ENCODE measurements at regions not wholly inside any gene's neighbourhood (a gene's known extent, or its start where the extent isn't known, plus 50 kb on each side); places are given as distances from the start of the nearest gene placed in this dataset.

GRCh38 chr2:40877734-40878288 lies 425.9 kb upstream of the SLC8A1 start:
- ChIA-PET POLR2A (no interaction called here), CTCF (no interaction called here)
- TF ChIP-seq ZNF302 (CRISPR knock-in tag; IDR thresholded peaks at IDR 0.05) (no peak), CBX2 (IDR thresholded peaks at IDR 0.05; ENCODE audit: borderline replicate concordance, low read depth) (no peak), HDAC2 (IDR thresholded peaks at IDR 0.05) (no peak), HOXB5 (CRISPR knock-in tag; IDR thresholded peaks at IDR 0.05) (no peak), HES2 (IDR thresholded peaks at IDR 0.05) (no peak), MAZ (IDR thresholded peaks at IDR 0.05; ENCODE audit: borderline replicate concordance, low read depth, low read length) (no peak), NFE2L2 (conservative IDR thresholded peaks at IDR 0.05; ENCODE audit: low read length) (no peak), MAX (IDR thresholded peaks at IDR 0.05) (no peak), ELK1 (IDR thresholded peaks at IDR 0.05; ENCODE audit: low read depth, low read length) (no peak), HOXB13 (CRISPR knock-in tag; IDR thresholded peaks at IDR 0.05; ENCODE audit: low read depth) (no peak), FOSL2 (IDR thresholded peaks at IDR 0.05) (no peak), FOSL2 (CRISPR knock-in tag; IDR thresholded peaks at IDR 0.05) (no peak), HEYL (CRISPR knock-in tag; IDR thresholded peaks at IDR 0.05) (no peak), MAFK (IDR thresholded peaks at IDR 0.05; ENCODE audit: partially characterized antibody) (no peak), HOXA7 (CRISPR knock-in tag; IDR thresholded peaks at IDR 0.05) (no peak), RFX5 (IDR thresholded peaks at IDR 0.05) (no peak), CTCF (IDR thresholded peaks at IDR 0.05) (no peak), ZFP36 (IDR thresholded peaks at IDR 0.05; ENCODE audit: borderline replicate concordance, partially characterized antibody) (no peak), ESRRA (IDR thresholded peaks at IDR 0.05; ENCODE audit: borderline replicate concordance, low read length) (no peak)
- no peak for ATAC-seq
- Histone ChIP-seq H3K4me1 (no peaks in the 10 kb centered on the region), H3K9me3 (no peaks in the 10 kb centered on the region), H3K27ac (no peak overlapping the region), H3K4me3 (no peak overlapping the region), H3K4me2 (no peak overlapping the region)
- no peak for FAIRE-seq
- DNase-seq (ENCODE audit: low read depth in 1 of 2, low spot score in 1 of 2), result no peak

GRCh38 chr2:40879305-40879704 lies 427.4 kb upstream of the SLC8A1 start:
- DNase-seq (ENCODE audit: low read depth in 1 of 2, low spot score in 1 of 2) (no peak), FAIRE-seq (no peak), ATAC-seq (no peak)
- Histone ChIP-seq H3K4me1 (no peaks in the 10 kb centered on the region), H3K4me2 (no peak overlapping the region), H3K27ac (no peak overlapping the region), H3K4me3 (no peak overlapping the region), H3K9me3 (no peaks in the 10 kb centered on the region)
- POLR2A ChIA-PET, result no interaction called here
- TF ChIP-seq FOXS1 (CRISPR knock-in tag; IDR thresholded peaks at IDR 0.05) (no peak), NPAS2 (CRISPR knock-in tag; IDR thresholded peaks at IDR 0.05; ENCODE audit: borderline replicate concordance) (no peak), RNF2 (IDR thresholded peaks at IDR 0.05; ENCODE audit: borderline replicate concordance, low read depth) (no peak), USF2 (IDR thresholded peaks at IDR 0.05) (no peak), CEBPB (IDR thresholded peaks at IDR 0.05) (no peak), EHMT2 (IDR thresholded peaks at IDR 0.05; ENCODE audit: low read depth) (no peak), ATOH8 (CRISPR knock-in tag; IDR thresholded peaks at IDR 0.05; ENCODE audit: low read depth) (no peak), HOXB5 (CRISPR knock-in tag; IDR thresholded peaks at IDR 0.05) (no peak), MAX (IDR thresholded peaks at IDR 0.05) (no peak), POLR2A (IDR thresholded peaks at IDR 0.05; ENCODE audit: low read length) (no peak), HOXA7 (CRISPR knock-in tag; IDR thresholded peaks at IDR 0.05) (no peak), CHD2 (IDR thresholded peaks at IDR 0.05; ENCODE audit: low read length, partially characterized antibody) (no peak), FOSB (CRISPR knock-in tag; IDR thresholded peaks at IDR 0.05) (no peak)
- WGBS (ENCODE audit: missing lambda C conversion rate), result 0% methylated on average over 1 of the region's 1 CpG
- CTCF ChIA-PET, result no interaction called here

All from A549 (cell line).